Esophagus squamous epithelium (tissue), 5 donors: ENCODE measurements at regions not wholly inside any gene's neighbourhood (a gene's known extent, or its start where the extent isn't known, plus 50 kb on each side); places are given as distances from the start of the nearest gene placed in this dataset.

Experiments
- DNase-seq: peaks from one replicate; lab custom pipeline; 2025; lab: John Stamatoyannopoulos, UW
- H3K27ac ChIP-seq, 4 donors: fragments of 200-600 bp; sonication (generic); one replicate each; pipeline ENCODE4 v1.5.1; 2016 to 2019; ENCODE audit warnings: mild to moderate bottlenecking in 1 of 4
- H3K27me3 ChIP-seq, 4 donors: fragments of 200-600 bp; sonication (generic); 1 replicate in 3 of 4; 2 replicates in 1 of 4; pipeline versions ENCODE4 v1.5.1 to v1.6.0; 2017 to 2021; ENCODE audit warnings: antibody characterized with exemption in 1 of 4
- H3K36me3 ChIP-seq, 3 donors: fragments of 200-600 bp; sonication (generic); one replicate each; pipeline ENCODE4 v1.5.1; 2016 to 2019
- H3K4me1 ChIP-seq, 3 donors: fragments of 200-600 bp; sonication (generic); one replicate each; pipeline ENCODE4 v1.5.1; 2017 to 2019
- H3K4me3 ChIP-seq, 4 donors: fragments of 200-600 bp; sonication (generic); 1 replicate in 3 of 4; 2 replicates in 1 of 4; pipeline ENCODE4 v1.5.1; 2016 to 2019; ENCODE audit warnings: mild to moderate bottlenecking in 2 of 4, moderate library complexity in 1 of 4
- H3K9me3 ChIP-seq, 3 donors: fragments of 200-600 bp; sonication (generic); one replicate each; pipeline ENCODE4 v1.5.1; 2016 to 2019
- POLR2A ChIP-seq, 4 donors: fragments of 450-650 bp; IDR thresholded peaks; one replicate each; pipeline ENCODE4 v1.6.1; 2017; ENCODE audit warnings: antibody characterized with exemption in 4 of 4, mild to moderate bottlenecking in 4 of 4, moderate library complexity in 3 of 4
- WGBS, 2 donors: methylation state at CpG; one replicate each; pipeline ENCODE4 v1.1.5; 2018; 5-methylcytosine and 5-hydroxymethylcytosine counted together
- intact Hi-C: fragments of 100-400 bp; cut with DNase I; formaldehyde crosslinking; loops from one replicate; pipeline ENCODE4 v1.15.0; 2022
- TF ChIP-seq, protein P1 (sequence below), 6 experiments: fragments of 450-650 bp in 4 of 6; fragments of 200-600 bp in 2 of 6; sonication (generic) in 2 of 6; IDR thresholded peaks; one replicate each; pipeline ENCODE4 v1.5.1; 2016 to 2019; ENCODE audit warnings: antibody characterized with exemption in 6 of 6, mild to moderate bottlenecking in 4 of 6, moderate library complexity in 4 of 6
- donor health status: DM: yes; HTN: yes; CAD: no.

DNA sequence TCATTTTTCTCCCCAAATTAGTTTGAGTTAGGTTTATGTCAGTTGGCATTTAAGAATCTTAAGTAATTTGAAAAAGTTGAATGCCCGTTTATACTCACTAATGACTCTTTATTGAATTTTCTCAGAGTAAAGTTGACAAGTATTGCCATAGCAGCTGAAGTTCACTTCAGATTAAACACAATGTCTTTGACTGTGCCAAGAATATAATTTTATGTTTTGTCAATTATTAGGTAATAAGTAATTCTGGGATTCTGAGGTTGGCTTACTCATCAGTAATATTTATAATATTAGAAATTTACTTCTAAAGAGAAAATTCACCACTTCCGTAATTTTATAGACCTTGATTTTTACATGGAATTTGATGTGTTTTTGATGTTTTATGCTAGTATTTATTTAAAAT lies 369.3 kb upstream of the TMPRSS15 start:
- TF ChIP-seq, protein P1, sequence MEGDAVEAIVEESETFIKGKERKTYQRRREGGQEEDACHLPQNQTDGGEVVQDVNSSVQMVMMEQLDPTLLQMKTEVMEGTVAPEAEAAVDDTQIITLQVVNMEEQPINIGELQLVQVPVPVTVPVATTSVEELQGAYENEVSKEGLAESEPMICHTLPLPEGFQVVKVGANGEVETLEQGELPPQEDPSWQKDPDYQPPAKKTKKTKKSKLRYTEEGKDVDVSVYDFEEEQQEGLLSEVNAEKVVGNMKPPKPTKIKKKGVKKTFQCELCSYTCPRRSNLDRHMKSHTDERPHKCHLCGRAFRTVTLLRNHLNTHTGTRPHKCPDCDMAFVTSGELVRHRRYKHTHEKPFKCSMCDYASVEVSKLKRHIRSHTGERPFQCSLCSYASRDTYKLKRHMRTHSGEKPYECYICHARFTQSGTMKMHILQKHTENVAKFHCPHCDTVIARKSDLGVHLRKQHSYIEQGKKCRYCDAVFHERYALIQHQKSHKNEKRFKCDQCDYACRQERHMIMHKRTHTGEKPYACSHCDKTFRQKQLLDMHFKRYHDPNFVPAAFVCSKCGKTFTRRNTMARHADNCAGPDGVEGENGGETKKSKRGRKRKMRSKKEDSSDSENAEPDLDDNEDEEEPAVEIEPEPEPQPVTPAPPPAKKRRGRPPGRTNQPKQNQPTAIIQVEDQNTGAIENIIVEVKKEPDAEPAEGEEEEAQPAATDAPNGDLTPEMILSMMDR (IDR thresholded peaks at IDR 0.05) = no peak
- TF ChIP-seq POLR2A (IDR thresholded peaks at IDR 0.05) = no peak
- Histone ChIP-seq H3K9me3 (no peaks in the 10 kb centered on the region), H3K36me3 (no peaks in the 10 kb centered on the region), H3K27ac (no peak overlapping the region), H3K4me1 (no peaks in the 10 kb centered on the region), H3K27me3 (no peaks in the 10 kb centered on the region), H3K4me3 (no peak overlapping the region)
- 54 to 62% methylated on average over 2 of the region's 2 CpGs for WGBS, 2 donors
- intact Hi-C loops = no loop called here
- DNase-seq = no peak

DNA sequence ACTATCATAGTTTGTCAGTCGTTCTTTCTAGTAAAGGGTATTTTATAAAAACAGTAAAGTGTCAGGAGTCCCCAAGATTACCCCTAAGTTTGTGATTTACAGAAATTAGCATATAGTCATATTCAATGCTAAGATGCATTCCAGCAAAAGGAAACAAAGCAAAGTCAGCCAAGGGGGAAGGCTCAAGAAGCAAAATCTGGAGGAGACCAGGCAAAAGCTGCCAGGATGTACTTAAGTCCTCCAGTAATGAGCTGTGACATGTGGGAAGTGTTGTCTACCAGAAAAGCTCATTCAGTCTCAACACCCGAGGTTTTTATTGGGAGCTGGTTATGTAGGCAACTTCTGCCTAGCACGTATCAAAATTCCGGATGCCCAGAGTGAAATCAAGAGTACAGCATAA lies 373.4 kb upstream of the TMPRSS15 start:
- WGBS, 2 donors = 43 to 50% methylated on average over 4 of the region's 4 CpGs
- intact Hi-C loops = no loop called here

DNA sequence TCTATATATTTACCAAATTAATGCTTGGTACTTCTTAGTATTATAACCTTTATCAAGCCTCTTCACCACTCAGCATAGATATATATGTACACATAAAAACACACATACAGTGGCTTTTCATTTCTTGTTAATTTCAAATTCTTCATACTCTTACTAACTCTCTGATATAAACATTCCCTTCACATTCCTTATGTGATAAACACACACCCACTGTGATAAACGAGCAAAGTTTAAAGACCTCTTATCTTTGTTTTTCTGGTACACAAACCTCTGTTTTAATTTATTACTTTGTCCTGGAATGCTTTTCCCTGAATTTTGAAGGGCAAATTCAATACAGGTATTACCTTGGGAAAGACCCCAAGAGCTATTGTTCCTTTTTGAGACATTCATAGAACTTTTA lies 379.1 kb upstream of the TMPRSS15 start:
- no peaks in the 10 kb centered on the region for H3K4me1 ChIP-seq
- no peak for DNase-seq
- H3K9me3 ChIP-seq = no peaks in the 10 kb centered on the region
- TF ChIP-seq POLR2A (IDR thresholded peaks at IDR 0.05) = no peak
- TF ChIP-seq, protein P1 (IDR thresholded peaks at IDR 0.05) = no peak
- no peak overlapping the region for H3K4me3 ChIP-seq
- no peaks in the 10 kb centered on the region for H3K27me3 ChIP-seq
- intact Hi-C loops = no loop called here
- WGBS, 2 donors = 11 to 24% methylated on average over 1 of the region's 1 CpG
- no peak overlapping the region for H3K27ac ChIP-seq
- no peaks in the 10 kb centered on the region for H3K36me3 ChIP-seq

More for the DNA sequence above, 373.4 kb upstream of the TMPRSS15 start:
- no peaks in the 10 kb centered on the region for H3K4me1 ChIP-seq
- TF ChIP-seq, protein P1 (IDR thresholded peaks at IDR 0.05) = no peak
- TF ChIP-seq POLR2A (IDR thresholded peaks at IDR 0.05) = no peak
- no peaks in the 10 kb centered on the region for H3K36me3 ChIP-seq
- no peaks in the 10 kb centered on the region for H3K9me3 ChIP-seq
- no peak overlapping the region for H3K27ac ChIP-seq
- H3K27me3 ChIP-seq = no peaks in the 10 kb centered on the region
- no peak overlapping the region for H3K4me3 ChIP-seq
- DNase-seq = no peak

DNA sequence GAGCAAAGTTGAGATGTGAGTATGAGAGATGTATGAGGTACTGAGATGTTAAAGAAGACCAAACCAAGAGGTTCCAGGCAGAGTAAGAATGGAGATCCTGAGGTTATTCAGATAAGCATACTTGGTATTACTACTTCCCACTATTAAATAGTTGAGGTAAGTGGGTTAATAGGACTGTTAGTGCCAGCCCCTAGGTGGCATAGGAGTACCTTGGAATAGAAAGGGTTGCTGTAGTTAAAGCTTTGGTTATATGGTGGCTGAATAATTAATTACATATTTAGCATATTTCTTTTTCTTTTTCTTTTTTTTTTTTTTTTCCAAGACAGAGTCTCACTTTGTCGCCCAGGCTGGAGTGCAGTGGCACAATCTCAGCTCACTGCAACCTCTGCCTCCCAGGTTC lies 397.9 kb upstream of the TMPRSS15 start:
- no peaks in the 10 kb centered on the region for H3K27me3 ChIP-seq
- 63 to 82% methylated on average over 1 of the region's 1 CpG for WGBS, 2 donors
- H3K27ac ChIP-seq = no peak overlapping the region
- no peaks in the 10 kb centered on the region for H3K4me1 ChIP-seq
- no peak for TF ChIP-seq POLR2A (IDR thresholded peaks at IDR 0.05)
- TF ChIP-seq, protein P1 (IDR thresholded peaks at IDR 0.05) = no peak
- H3K4me3 ChIP-seq = no peak overlapping the region
- DNase-seq = no peak
- peaks cover 0 to 6% (median 0%) of the 10 kb centered on the region in 3 donors for H3K9me3 ChIP-seq
- H3K36me3 ChIP-seq = no peaks in the 10 kb centered on the region
- intact Hi-C loops = no loop called here

DNA sequence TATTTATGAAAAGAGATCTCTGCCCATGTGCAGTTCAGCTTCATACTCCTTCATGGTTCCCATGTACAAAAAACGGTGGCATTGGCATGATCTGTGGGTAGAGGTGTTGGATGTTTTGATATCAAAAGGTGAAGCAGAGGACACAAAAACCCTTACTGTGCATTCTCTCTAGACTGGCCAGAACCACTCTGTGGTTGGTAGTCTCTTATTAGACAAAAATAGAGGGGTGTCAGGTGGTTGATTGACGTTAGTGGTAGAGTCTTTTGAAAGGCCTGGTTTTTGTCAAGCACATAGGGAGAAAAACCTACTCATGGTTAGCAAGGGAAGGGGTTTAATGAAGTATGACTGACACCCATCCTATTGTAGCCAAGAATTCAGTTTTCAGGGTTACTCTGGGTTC lies 400.0 kb upstream of the TMPRSS15 start:
- WGBS, 2 donors = 55 to 58% methylated on average over 2 of the region's 2 CpGs
- Histone ChIP-seq H3K27me3 (no peaks in the 10 kb centered on the region), H3K4me3 (no peak overlapping the region), H3K9me3 (peaks cover 0 to 1% (median 0%) of the 10 kb centered on the region in 3 donors), H3K27ac (no peak overlapping the region), H3K36me3 (no peaks in the 10 kb centered on the region), H3K4me1 (no peaks in the 10 kb centered on the region)
- TF ChIP-seq, protein P1 (IDR thresholded peaks at IDR 0.05) = no peak
- no peak for TF ChIP-seq POLR2A (IDR thresholded peaks at IDR 0.05)
- DNase-seq = no peak
- intact Hi-C loops = no loop called here
